IMR-90 (cell line): ENCODE measurements at regions not wholly inside any gene's neighbourhood (a gene's known extent, or its start where the extent isn't known, plus 50 kb on each side); places are given as distances from the start of the nearest gene placed in this dataset.

Experiments used
- ATAC-seq: fragments of 200-7000 bp; cut with Tn5 transposase; 2 replicates; pipeline ENCODE4 v1.9.1; 2020; ENCODE audit warnings: low read depth, mild to moderate bottlenecking, moderate library complexity
- BruUV-seq: library from RNA; stranded (reverse); fragments of 400-500 nt; replicated peaks from 2 replicates; lab custom pipeline; 2021; lab: Mats Ljungman, UMichigan
- CTCF ChIA-PET: fragments of 300-600 bp; formaldehyde crosslinking; extraction: SDS; loops from one replicate; lab custom pipeline; 2021; ENCODE audit warnings: antibody characterized with exemption; lab: Yijun Ruan, JAX
- POLR2A ChIA-PET: fragments of 300-600 bp; sonication (Branson Sonifier 250); formaldehyde crosslinking; loops from one replicate; lab custom pipeline; 2022; ENCODE audit warnings: antibody characterized with exemption; ENCODE audit not compliant: unreplicated experiment; lab: Charles Lee
- DNase-seq: peaks from one replicate; pipeline ENCODE4 v3.0.0; 2013
- H2AFZ ChIP-seq: replicated peaks from 2 replicates; pipeline ENCODE3; 2013; ENCODE audit warnings: low read length, mild to moderate bottlenecking; ENCODE audit not compliant: poor library complexity
- H2AK5ac ChIP-seq: 2 replicates; pipeline ENCODE4 v1.6.1; 2013; ENCODE audit warnings: low read depth, low read length, inconsistent platforms
- H2AK9ac ChIP-seq: replicated peaks from 2 replicates; pipeline ENCODE3; 2013; ENCODE audit warnings: mild to moderate bottlenecking, low read depth, low read length, moderate library complexity; ENCODE audit not compliant: poor library complexity
- H2BK120ac ChIP-seq: 2 replicates; pipeline ENCODE4 v1.6.1; 2013; ENCODE audit warnings: low read depth, low read length, inconsistent platforms
- H2BK15ac ChIP-seq: 3 replicates; pipeline ENCODE4 v1.6.1; 2013; ENCODE audit warnings: low read depth, low read length, inconsistent platforms
- H2BK20ac ChIP-seq: 2 replicates; pipeline ENCODE4 v1.6.1; 2013; ENCODE audit warnings: low read depth, mild to moderate bottlenecking, inconsistent platforms, low read length, moderate library complexity
- H2BK5ac ChIP-seq: 2 replicates; pipeline ENCODE4 v1.6.1; 2013; ENCODE audit warnings: mild to moderate bottlenecking, low read depth, low read length, inconsistent platforms; ENCODE audit not compliant: poor library complexity, severe bottlenecking
- H3K14ac ChIP-seq: replicated peaks from 2 replicates; pipeline ENCODE4 v1.6.1; 2013; ENCODE audit warnings: low read depth, low read length, inconsistent platforms
- H3K18ac ChIP-seq: 2 replicates; pipeline ENCODE4 v1.6.1; 2013; ENCODE audit warnings: low read depth, low read length, control low read depth
- H3K23ac ChIP-seq: 2 replicates; pipeline ENCODE4 v1.6.1; 2013; ENCODE audit warnings: low read depth, low read length, inconsistent platforms
- H3K27ac ChIP-seq: 2 replicates; pipeline ENCODE4 v1.5.1; 2013; ENCODE audit warnings: mild to moderate bottlenecking, control low read depth, low read length; ENCODE audit not compliant: insufficient read depth
- H3K27me3 ChIP-seq: 2 replicates; pipeline ENCODE4 v1.6.1; 2013; ENCODE audit warnings: low read length; ENCODE audit not compliant: control insufficient read depth, insufficient read depth
- H3K36me3 ChIP-seq: 2 replicates; pipeline ENCODE4 v1.6.1; 2013; ENCODE audit warnings: low read length, mixed read lengths; ENCODE audit not compliant: control insufficient read depth, insufficient read depth
- H3K4ac ChIP-seq: 2 replicates; pipeline ENCODE4 v1.6.1; 2013; ENCODE audit warnings: low read depth, low read length, inconsistent platforms
- H3K4me1 ChIP-seq: 2 replicates; pipeline ENCODE4 v1.6.1; 2013; ENCODE audit warnings: low read length, mixed read lengths; ENCODE audit not compliant: control insufficient read depth, insufficient read depth
- H3K4me2 ChIP-seq: 2 replicates; pipeline ENCODE4 v1.6.1; 2013; ENCODE audit warnings: low read depth, mild to moderate bottlenecking, control low read depth, low read length, moderate library complexity
- H3K4me3 ChIP-seq: 2 replicates; pipeline ENCODE4 v1.5.1; 2013; ENCODE audit warnings: low read depth, mild to moderate bottlenecking, control low read depth, low read length, moderate library complexity; ENCODE audit not compliant: insufficient read depth
- H3K56ac ChIP-seq: 2 replicates; pipeline ENCODE4 v1.6.1; 2013; ENCODE audit warnings: low read length, inconsistent platforms; ENCODE audit not compliant: insufficient read depth; ENCODE audit errors: extremely low read depth
- H3K79me1 ChIP-seq, 2 experiments: 2 replicates each; pipeline ENCODE4 v1.6.1; 2013; ENCODE audit warnings: low read length in 2 of 2, inconsistent platforms in 1 of 2, low read depth in 1 of 2
- H3K9ac ChIP-seq: 2 replicates; pipeline ENCODE4 v1.6.1; 2013; ENCODE audit warnings: low read depth, low read length, control low read depth
- H3K9me1 ChIP-seq: 2 replicates; pipeline ENCODE4 v1.6.1; 2013; ENCODE audit warnings: low read length, inconsistent platforms; ENCODE audit not compliant: insufficient read depth
- H3K9me3 ChIP-seq: 2 replicates; pipeline ENCODE4 v1.6.1; 2013; ENCODE audit warnings: low read length; ENCODE audit not compliant: control insufficient read depth, insufficient read depth
- H4K20me1 ChIP-seq: 2 replicates; pipeline ENCODE4 v1.6.1; 2013; ENCODE audit warnings: low read length, inconsistent platforms; ENCODE audit not compliant: insufficient read depth
- H4K5ac ChIP-seq: 2 replicates; pipeline ENCODE4 v1.6.1; 2013; ENCODE audit warnings: mild to moderate bottlenecking, low read depth, low read length, control low read depth
- H4K8ac ChIP-seq, 2 experiments: 2 replicates each; pipeline ENCODE4 v1.6.1; 2013; ENCODE audit warnings: low read depth in 2 of 2, low read length in 2 of 2, control low read depth in 1 of 2, inconsistent platforms in 1 of 2
- H4K91ac ChIP-seq: 2 replicates; pipeline ENCODE4 v1.6.1; 2013; ENCODE audit warnings: low read depth, low read length, inconsistent platforms; ENCODE audit not compliant: insufficient read depth
- BHLHE40 ChIP-seq: fragments of 150-350 bp; IDR thresholded peaks from 2 replicates; pipeline ENCODE4 v1.6.1; 2016; ENCODE audit warnings: mild to moderate bottlenecking, low read depth, low read length
- CEBPB ChIP-seq: IDR thresholded peaks from 2 replicates; pipeline ENCODE4 v1.6.1; 2012; ENCODE audit warnings: low read depth, low read length, improper control_type of control experiment
- CHD1 ChIP-seq: IDR thresholded peaks from 2 replicates; pipeline ENCODE4 v1.6.1; 2012; ENCODE audit warnings: low read depth, low read length, improper control_type of control experiment
- CTCF ChIP-seq: conservative IDR thresholded peaks from 2 replicates; pipeline ENCODE4 v1.5.1; 2012; ENCODE audit warnings: mild to moderate bottlenecking, low read depth, low read length, improper control_type of control experiment
- ELK1 ChIP-seq: fragments of 150-350 bp; IDR thresholded peaks from 2 replicates; pipeline ENCODE4 v1.6.1; 2016; ENCODE audit warnings: low read depth, mild to moderate bottlenecking, low read length, moderate library complexity, borderline replicate concordance
- FOS ChIP-seq: fragments of 150-350 bp; IDR thresholded peaks from 2 replicates; pipeline ENCODE4 v1.6.1; 2016; ENCODE audit warnings: low read depth, low read length
- MAFK ChIP-seq: IDR thresholded peaks from 2 replicates; pipeline ENCODE4 v1.6.1; 2012; ENCODE audit warnings: low read depth, low read length, improper control_type of control experiment
- MAZ ChIP-seq: IDR thresholded peaks from 2 replicates; pipeline ENCODE4 v1.6.1; 2012; ENCODE audit warnings: low read depth, mild to moderate bottlenecking, low read length, improper control_type of control experiment, moderate library complexity, borderline replicate concordance
- MXI1 ChIP-seq: IDR thresholded peaks from 2 replicates; pipeline ENCODE4 v1.6.1; 2012; ENCODE audit warnings: low read depth, mild to moderate bottlenecking, low read length, moderate library complexity, borderline replicate concordance
- NFE2L2 ChIP-seq: fragments of 150-350 bp; IDR thresholded peaks from 2 replicates; pipeline ENCODE4 v1.6.1; 2016; ENCODE audit warnings: low read depth, mild to moderate bottlenecking, low read length
- POLR2A ChIP-seq: IDR thresholded peaks from 2 replicates; pipeline ENCODE4 v1.6.1; 2012; ENCODE audit warnings: mild to moderate bottlenecking, low read depth, low read length
- RAD21 ChIP-seq: IDR thresholded peaks from 2 replicates; pipeline ENCODE4 v1.6.1; 2012; ENCODE audit warnings: low read length, improper control_type of control experiment
- RCOR1 ChIP-seq: IDR thresholded peaks from 2 replicates; pipeline ENCODE4 v1.6.1; 2012; ENCODE audit warnings: mild to moderate bottlenecking, low read length, improper control_type of control experiment; ENCODE audit not compliant: insufficient replicate concordance
- SMC3 ChIP-seq: fragments of 150-350 bp; IDR thresholded peaks from 2 replicates; pipeline ENCODE4 v1.6.1; 2016; ENCODE audit warnings: low read depth, mild to moderate bottlenecking, antibody characterized with exemption, low read length, moderate library complexity
- WGBS, 2 experiments: methylation state at CpG; one replicate each; pipeline versions ENCODE4 v1.1.5 to v1.1.7; 2013; ENCODE audit warnings: missing lambda C conversion rate in 2 of 2; ENCODE audit not compliant: insufficient read length in 1 of 2; ENCODE audit errors: extremely low coverage in 2 of 2; 5-methylcytosine and 5-hydroxymethylcytosine counted together
- dilution Hi-C: fragments of 300-500 bp; cut with HindIII; formaldehyde crosslinking; loops from one replicate; pipeline ENCODE4 v1.14.3; 2018; ENCODE audit warnings: low sequenced_read_pairs; ENCODE audit not compliant: unreplicated experiment
- in situ Hi-C: fragments of 300-500 bp; cut with MboI; formaldehyde crosslinking; loops from 3 replicates; pipeline ENCODE4 v1.14.3; 2019; ENCODE audit warnings: low sequenced_read_pairs, inconsistent platforms, mixed read lengths
- intact Hi-C: fragments of 100-400 bp; cut with micrococcal nuclease; formaldehyde crosslinking; loops from 2 replicates; pipeline ENCODE4 v1.10.0; 2022

GRCh38 chr1:187078916-187079315 is 250.2 kb downstream of the PLA2G4A start:
- no TSS peak for BruUV-seq
- H3K9me3 ChIP-seq: no peaks in the 10 kb centered on the region; the same call in none of the 2 replicates
- CTCF ChIA-PET: no interaction called here

More at GRCh38 chr1:187078916-187079315, 250.2 kb downstream of the PLA2G4A start:
- H3K9ac ChIP-seq: no peak overlapping the region
- H3K4me3 ChIP-seq: no peak overlapping the region
- no peak overlapping the region for H3K56ac ChIP-seq
- no peak overlapping the region for H3K4me2 ChIP-seq
- no peak overlapping the region for H2AK9ac ChIP-seq
- in situ Hi-C loops (no loop called here), intact Hi-C loops (no loop called here), dilution Hi-C loops (no loop called here)
- TF ChIP-seq CTCF (no peak), ELK1 (no peak), NFE2L2 (no peak), POLR2A (no peak), RCOR1 (no peak), FOS (no peak), SMC3 (no peak), MAFK (no peak), RAD21 (no peak), CEBPB (no peak), CHD1 (no peak), MXI1 (no peak), BHLHE40 (no peak), MAZ (no peak)
- no peak overlapping the region for H3K27ac ChIP-seq
- no peaks in the 10 kb centered on the region for H4K20me1 ChIP-seq
- no peak overlapping the region for H2AFZ ChIP-seq
- no peak overlapping the region for H2AK5ac ChIP-seq
- H3K9me1 ChIP-seq: no peaks in the 10 kb centered on the region
- no peak overlapping the region for H4K8ac ChIP-seq
- no peak overlapping the region for H3K18ac ChIP-seq
- no peaks in the 10 kb centered on the region for H3K79me1 ChIP-seq
- no CpG with 5 or more reads among the region's 2 CpGs for WGBS, 2 experiments
- no peak for ATAC-seq
- DNase-seq: no peak
- H3K4me1 ChIP-seq: no peaks in the 10 kb centered on the region
- H2BK15ac ChIP-seq: no peak overlapping the region
- H3K14ac ChIP-seq: no peak overlapping the region
- no peak overlapping the region for H2BK5ac ChIP-seq
- H2BK20ac ChIP-seq: no peak overlapping the region
- no peak overlapping the region for H4K5ac ChIP-seq
- H3K36me3 ChIP-seq: no peaks in the 10 kb centered on the region
- no peak overlapping the region for H3K23ac ChIP-seq
- no peak overlapping the region for H2BK120ac ChIP-seq
- H3K4ac ChIP-seq: no peak overlapping the region
- no peak overlapping the region for H4K91ac ChIP-seq
- POLR2A ChIA-PET: interaction anchor here (0.6 kb wide), 1 partner anchor 1401 kb away, joined by 4 read pairs; no protein-coding TSS in a partner anchor
- H3K27me3 ChIP-seq: no peaks in the 10 kb centered on the region
